Gastrocnemius medialis (tissue), 4 donors: ENCODE measurements at regions not wholly inside any gene's neighbourhood (a gene's known extent, or its start where the extent isn't known, plus 50 kb on each side); places are given as distances from the start of the nearest gene placed in this dataset.

Experiments used
- CTCF ChIP-seq, 5 experiments: fragments of 450-650 bp in 3 of 5; fragments of 200-600 bp in 2 of 5; sonication (generic) in 2 of 5; IDR thresholded peaks in 4 of 5; conservative IDR thresholded peaks in 1 of 5; 1 replicate in 4 of 5; 2 replicates in 1 of 5; pipeline ENCODE4 v1.5.1; 2016 to 2019; ENCODE audit warnings: antibody characterized with exemption in 5 of 5, mild to moderate bottlenecking in 3 of 5, moderate library complexity in 3 of 5
- POLR2A ChIP-seq, 2 donors: fragments of 450-650 bp; IDR thresholded peaks; one replicate each; pipeline ENCODE4 v1.6.1; 2017; ENCODE audit warnings: antibody characterized with exemption in 2 of 2, mild to moderate bottlenecking in 2 of 2, moderate library complexity in 2 of 2

GRCh38 chrX:125503769-125504168, 184.1 kb downstream of the TEX13C start:
- TF ChIP-seq CTCF (IDR thresholded peaks at IDR 0.05 in 4 of 5, conservative IDR thresholded peaks at IDR 0.05 in 1 of 5): no peak
- no peak for TF ChIP-seq POLR2A (IDR thresholded peaks at IDR 0.05)
